GM12878 (cell line): ENCODE measurements at regions not wholly inside any gene's neighbourhood (a gene's known extent, or its start where the extent isn't known, plus 50 kb on each side); places are given as distances from the start of the nearest gene placed in this dataset.

Experiments used
- ATAC-seq: fragments of 200-7000 bp; cut with Tn5 transposase; 3 replicates; pipeline ENCODE4 v1.9.1; 2020; ENCODE audit warnings: mild to moderate bottlenecking, moderate library complexity
- BruUV-seq: library from RNA; stranded (reverse); fragments of 400-500 nt; replicated peaks from 2 replicates; lab custom pipeline; 2021; lab: Mats Ljungman, UMichigan
- CTCF ChIA-PET: fragments of 300-600 bp; sonication (Branson Sonifier 250); formaldehyde crosslinking; extraction: SDS; loops from one replicate; lab custom pipeline; 2021; ENCODE audit warnings: inconsistent platforms; lab: Yijun Ruan, JAX
- POLR2A ChIA-PET: fragments of 350-600 bp; formaldehyde crosslinking; extraction: SDS; loops from one replicate; lab custom pipeline; 2021; ENCODE audit warnings: inconsistent platforms; lab: Charles Lee
- RAD21 ChIA-PET: fragments of 300-600 bp; sonication (Branson Sonifier 250); formaldehyde crosslinking; loops from one replicate; lab custom pipeline; 2023; ENCODE audit warnings: antibody characterized with exemption; ENCODE audit not compliant: unreplicated experiment; lab: Charles Lee
- SMC1A ChIA-PET: fragments of 300-600 bp; sonication (Branson Sonifier 250); formaldehyde crosslinking; loops from one replicate; lab custom pipeline; 2023; ENCODE audit not compliant: unreplicated experiment, uncharacterized antibody; lab: Charles Lee
- DNase-seq: peaks from one replicate; pipeline ENCODE4 v3.0.0-alpha.2; 2011; ENCODE audit warnings: low read depth, low spot score
- FAIRE-seq: peaks from 3 replicates; lab custom pipeline; 2011; peaks lifted over from hg19 to GRCh38; lab: Jason Lieb, UNC
- H2AFZ ChIP-seq: 2 replicates; pipeline ENCODE4 v1.6.0; 2011; ENCODE audit warnings: low read depth, low read length, control low read depth; ENCODE audit not compliant: control insufficient read depth
- H3K27ac ChIP-seq: 2 replicates; pipeline ENCODE4 v1.5.1; 2011; ENCODE audit warnings: control low read depth; ENCODE audit not compliant: control insufficient read depth, insufficient read depth
- H3K27me3 ChIP-seq, 2 experiments: replicated peaks in 1 of 2; 2 replicates each; pipeline versions ENCODE4 v1.6.0 to v1.6.1; 2011; ENCODE audit warnings: low read length in 1 of 2; ENCODE audit not compliant: control insufficient read depth in 2 of 2, insufficient read depth in 2 of 2
- H3K36me3 ChIP-seq, 2 experiments: 2 replicates each; pipeline ENCODE4 v1.5.1; 2011; ENCODE audit warnings: low read length in 1 of 2; ENCODE audit not compliant: control insufficient read depth in 2 of 2, insufficient read depth in 2 of 2
- H3K4me1 ChIP-seq: 2 replicates; pipeline ENCODE4 v1.6.1; 2011; ENCODE audit warnings: mild to moderate bottlenecking, low read length, moderate library complexity, mixed read lengths; ENCODE audit not compliant: control insufficient read depth, insufficient read depth
- H3K4me2 ChIP-seq: 2 replicates; pipeline ENCODE4 v1.6.0; 2011; ENCODE audit warnings: control low read depth; ENCODE audit not compliant: control insufficient read depth, insufficient read depth
- H3K4me3 ChIP-seq: fragments of 200-600 bp; sonication (generic); 2 replicates; pipeline ENCODE4 v1.5.1; 2016
- H3K79me2 ChIP-seq: 2 replicates; pipeline ENCODE4 v1.6.0; 2011; ENCODE audit warnings: low read length; ENCODE audit not compliant: control insufficient read depth, insufficient read depth
- H3K9ac ChIP-seq: 2 replicates; pipeline ENCODE4 v1.8.0; 2011; ENCODE audit warnings: low read length, control low read depth, mixed read lengths; ENCODE audit not compliant: control insufficient read depth, insufficient read depth
- H3K9me3 ChIP-seq: replicated peaks from 3 replicates; pipeline ENCODE4 v1.5.1; 2011; ENCODE audit warnings: mild to moderate bottlenecking, low read length; ENCODE audit not compliant: control insufficient read depth, insufficient read depth
- H4K20me1 ChIP-seq: 2 replicates; pipeline ENCODE4 v1.6.0; 2011; ENCODE audit not compliant: control insufficient read depth, insufficient read depth
- BHLHE40 ChIP-seq, 2 experiments: fragments of 450-650 bp in 1 of 2; IDR thresholded peaks; 2 replicates each; pipeline ENCODE4 v1.6.1; 2011 to 2017; ENCODE audit warnings: low read depth in 2 of 2, borderline replicate concordance in 1 of 2, improper control_type of control experiment in 1 of 2, low read length in 1 of 2, mild to moderate bottlenecking in 1 of 2
- CBX5 ChIP-seq: sonication (generic); IDR thresholded peaks from 2 replicates; pipeline ENCODE4 v1.6.1; 2016; ENCODE audit warnings: low read depth, moderate library complexity, mild to moderate bottlenecking, inconsistent platforms
- CREB1 ChIP-seq: IDR thresholded peaks from 2 replicates; pipeline ENCODE4 v1.6.1; 2012; ENCODE audit warnings: low read depth, mild to moderate bottlenecking, inconsistent platforms
- ESRRA ChIP-seq: IDR thresholded peaks from 2 replicates; pipeline ENCODE4 v1.6.1; 2012; ENCODE audit warnings: mild to moderate bottlenecking, low read length, improper control_type of control experiment
- HCFC1 ChIP-seq: fragments of 150-350 bp; IDR thresholded peaks from 2 replicates; pipeline ENCODE4 v1.6.1; 2014; ENCODE audit warnings: low read length
- IRF3 ChIP-seq: fragments of 450-650 bp; IDR thresholded peaks from 2 replicates; pipeline ENCODE4 v1.6.1; 2014; ENCODE audit warnings: mild to moderate bottlenecking
- NFYA ChIP-seq: IDR thresholded peaks from 2 replicates; pipeline ENCODE4 v1.6.1; 2011; ENCODE audit warnings: low read depth, mild to moderate bottlenecking, low read length, improper control_type of control experiment, borderline replicate concordance
- NR2C2 ChIP-seq: IDR thresholded peaks from 2 replicates; pipeline ENCODE4 v1.6.1; 2011; ENCODE audit warnings: borderline replicate concordance, low read depth; ENCODE audit not compliant: control insufficient read depth, insufficient read length
- PAX8 ChIP-seq: fragments of 450-650 bp; IDR thresholded peaks from 2 replicates; pipeline ENCODE4 v1.6.1; 2017; ENCODE audit warnings: mild to moderate bottlenecking, moderate library complexity
- RELB ChIP-seq: fragments of 450-650 bp; IDR thresholded peaks from 2 replicates; pipeline ENCODE4 v1.6.1; 2017; ENCODE audit warnings: low read depth, mild to moderate bottlenecking, moderate library complexity
- SREBF2 ChIP-seq: IDR thresholded peaks from 2 replicates; pipeline ENCODE4 v1.6.1; 2012; ENCODE audit warnings: mild to moderate bottlenecking, low read length
- WRNIP1 ChIP-seq: IDR thresholded peaks from 2 replicates; pipeline ENCODE4 v1.6.1; 2011; ENCODE audit warnings: low read depth, low read length, improper control_type of control experiment, borderline replicate concordance
- ZBTB40 ChIP-seq: fragments of 450-650 bp; IDR thresholded peaks from 2 replicates; pipeline ENCODE4 v1.6.1; 2016; ENCODE audit warnings: mild to moderate bottlenecking, moderate library complexity, borderline replicate concordance
- WGBS: methylation state at CpG from one replicate; pipeline ENCODE4 v1.1.6; 2016; ENCODE audit warnings: low lambda C conversion rate; ENCODE audit not compliant: insufficient replicate concordance, insufficient coverage; ENCODE audit errors: missing lambda C conversion rate; 5-methylcytosine and 5-hydroxymethylcytosine counted together
- in situ Hi-C: fragments of 300-500 bp; cut with MboI; formaldehyde crosslinking; loops from 9 replicates; pipeline ENCODE4 v1.14.3; 2018; ENCODE audit warnings: mixed read lengths
- intact Hi-C: fragments of 100-400 bp; cut with micrococcal nuclease; formaldehyde crosslinking; loops from one replicate; pipeline ENCODE4 v1.14.2; 2022; ENCODE audit not compliant: unreplicated experiment

GRCh38 chr4:81272671-81273070 lies 57.6 kb upstream of the PRKG2 start:
- Histone ChIP-seq H3K4me1 (no peaks in the 10 kb centered on the region), H3K27me3 (no peaks in the 10 kb centered on the region), H3K27ac (no peak overlapping the region), H3K4me3 (no peak overlapping the region), H3K36me3 (no peaks in the 10 kb centered on the region), H3K9me3 (no peaks in the 10 kb centered on the region), H3K4me2 (no peak overlapping the region), H3K9ac (no peak overlapping the region), H3K79me2 (no peaks in the 10 kb centered on the region), H4K20me1 (no peaks in the 10 kb centered on the region), H2AFZ (no peak overlapping the region)
- DNase-seq (no peak), FAIRE-seq (no peak), ATAC-seq (no peak)
- POLR2A ChIA-PET: no interaction called here
- in situ Hi-C loops: no loop called here
- intact Hi-C loops: no loop called here
- TF ChIP-seq ZBTB40 (no peak), SREBF2 (no peak), WRNIP1 (no peak), HCFC1 (no peak), BHLHE40 (IDR thresholded peaks at IDR 0.05; ENCODE audit: borderline replicate concordance in 1 of 2, low read depth in 2 of 2, low read length in 1 of 2) (no peak), NFYA (no peak), CBX5 (no peak), IRF3 (no peak), NR2C2 (no peak), PAX8 (no peak), ESRRA (no peak), RELB (no peak), CREB1 (no peak)
- no TSS peak for BruUV-seq
- SMC1A ChIA-PET: no interaction called here
- RAD21 ChIA-PET: no interaction called here
- CTCF ChIA-PET: interaction anchor here (1.0 to 3.0 kb wide), 2 partner anchors 12 to 16 kb away, joined by 3 to 13 read pairs; no protein-coding TSS in a partner anchor
- 0% methylated on average over 1 of the region's 1 CpG for WGBS
